ENCODE measurements at regions not wholly inside any gene's neighbourhood (a gene's known extent, or its start where the extent isn't known, plus 50 kb on each side); places are given as distances from the start of the nearest gene placed in this dataset.
"Not testable (repeated sequence)": the region's sequence is repeated elsewhere in the genome, so short reads cannot be mapped to it uniquely, and the experiment has no call there.

GRCh38 chr6:15001326-15001910, 244.5 kb upstream of the JARID2 start:
- DNase-seq: no peak

GRCh38 chr6:15008269-15008668, 237.6 kb upstream of the JARID2 start:
- no peak for DNase-seq

DNA sequence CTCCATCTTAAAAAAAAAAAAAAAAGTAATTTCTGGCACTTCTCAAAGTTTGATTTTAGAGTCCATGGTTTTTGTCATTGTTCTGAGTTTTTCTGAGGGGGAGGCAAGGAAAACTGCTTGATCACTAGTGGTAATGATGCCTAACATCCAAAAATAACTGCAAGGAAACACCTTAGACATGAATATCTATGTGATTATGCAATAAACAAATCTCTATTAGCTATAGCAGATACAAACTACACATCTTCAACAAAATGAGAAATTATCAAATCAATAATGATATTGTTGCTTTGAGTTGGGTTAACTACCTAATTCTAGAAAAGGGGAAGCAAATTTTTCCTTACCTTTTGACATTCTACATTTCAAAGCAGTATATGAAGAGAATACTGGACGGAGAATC, 230.9 kb upstream of the JARID2 start:
- DNase-seq: no peak

- DNase-seq: no peak
Observed at GRCh38 chr6:15016813-15017212, 229.1 kb upstream of the JARID2 start.

GRCh38 chr6:15017261-15017660, 228.6 kb upstream of the JARID2 start:
- DNase-seq: no peak

- DNase-seq: no peak
Observed at GRCh38 chr6:15017803-15018202, 228.1 kb upstream of the JARID2 start.

DNA sequence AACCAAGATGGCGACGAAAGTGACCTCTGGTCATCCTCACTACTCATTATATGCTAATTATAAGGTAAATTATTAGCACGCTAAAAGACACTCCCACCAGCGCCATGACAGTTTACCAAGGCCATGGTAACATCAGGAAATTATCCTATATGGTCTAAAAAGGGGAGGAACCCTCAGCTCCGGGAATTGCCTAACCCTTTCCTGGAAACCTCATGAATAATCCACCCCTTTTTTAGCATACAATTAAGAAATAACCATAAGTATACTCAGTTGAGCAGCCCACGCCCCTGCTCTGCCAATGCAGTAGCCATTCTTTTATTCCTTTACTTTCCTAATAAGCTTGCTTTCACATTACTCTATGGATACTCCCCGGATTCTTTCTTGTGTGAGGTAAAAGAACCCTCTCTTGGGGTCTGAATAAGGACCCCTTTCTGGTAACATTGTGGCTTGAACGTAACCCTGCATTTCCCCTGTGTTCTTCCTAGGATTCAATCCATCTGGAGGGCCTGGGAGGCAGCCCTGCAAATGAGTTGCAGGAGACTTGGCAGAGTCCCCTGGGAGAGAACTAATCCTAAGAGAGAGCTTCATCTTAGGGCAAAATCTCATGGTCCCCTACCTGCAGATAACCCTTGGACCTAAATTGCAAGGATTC, 225.6 kb upstream of the JARID2 start:
- DNase-seq: no peak

DNA sequence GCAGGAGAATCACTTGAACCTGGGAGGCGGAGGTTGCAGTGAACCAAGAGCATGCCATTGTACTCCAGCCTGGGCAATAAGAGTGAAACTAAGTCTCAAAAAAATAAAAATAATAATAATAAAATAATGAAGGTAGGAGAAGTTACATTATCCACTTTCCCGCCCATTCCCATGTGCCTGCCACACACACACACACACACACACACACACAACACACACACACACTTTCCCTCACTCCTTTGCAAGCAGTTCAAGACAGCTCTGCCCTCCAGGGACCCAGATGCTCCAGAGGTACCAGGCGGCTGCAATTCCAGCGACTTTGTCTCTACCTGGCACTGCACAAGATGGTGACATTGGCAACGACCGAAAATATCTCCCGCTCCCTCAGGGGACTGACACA, 224.8 kb upstream of the JARID2 start:
- DNase-seq: no peak

DNA sequence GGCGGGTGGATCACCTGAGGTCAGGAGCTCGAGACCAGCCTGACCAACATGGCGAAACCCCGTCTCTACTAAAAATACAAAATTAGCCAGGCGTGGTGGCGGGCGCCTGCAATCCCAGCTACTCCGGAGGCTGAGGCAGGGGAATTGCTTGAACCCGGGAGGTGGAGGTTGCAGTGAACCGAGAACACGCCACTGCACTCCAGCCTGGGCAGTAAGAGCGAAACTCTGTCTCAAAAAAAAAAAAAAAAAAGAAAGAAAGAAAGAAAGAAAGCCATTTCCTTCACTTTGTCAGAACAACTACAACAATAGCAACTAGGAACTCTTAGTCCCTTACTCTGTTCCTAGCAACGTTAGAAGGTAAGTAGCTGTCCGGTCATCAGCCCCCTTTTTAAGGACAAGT, 222.9 kb upstream of the JARID2 start:
- not testable (repeated sequence) for DNase-seq

- DNase-seq: no peak
Observed at GRCh38 chr6:15023448-15023847, 222.4 kb upstream of the JARID2 start.

GRCh38 chr6:15025446-15025845, 220.4 kb upstream of the JARID2 start:
- DNase-seq: no peak

- DNase-seq: no peak
Observed at GRCh38 chr6:15026832-15027231, 219.0 kb upstream of the JARID2 start.

- DNase-seq: no peak
Observed at GRCh38 chr6:15027472-15027871, 218.4 kb upstream of the JARID2 start.

- no peak for DNase-seq
Observed at GRCh38 chr6:15032015-15032414, 213.9 kb upstream of the JARID2 start.

GRCh38 chr6:15033850-15034203, 212.0 kb upstream of the JARID2 start:
- no peak for DNase-seq

GRCh38 chr6:15036690-15037245, 209.1 kb upstream of the JARID2 start:
- no peak for DNase-seq

DNA sequence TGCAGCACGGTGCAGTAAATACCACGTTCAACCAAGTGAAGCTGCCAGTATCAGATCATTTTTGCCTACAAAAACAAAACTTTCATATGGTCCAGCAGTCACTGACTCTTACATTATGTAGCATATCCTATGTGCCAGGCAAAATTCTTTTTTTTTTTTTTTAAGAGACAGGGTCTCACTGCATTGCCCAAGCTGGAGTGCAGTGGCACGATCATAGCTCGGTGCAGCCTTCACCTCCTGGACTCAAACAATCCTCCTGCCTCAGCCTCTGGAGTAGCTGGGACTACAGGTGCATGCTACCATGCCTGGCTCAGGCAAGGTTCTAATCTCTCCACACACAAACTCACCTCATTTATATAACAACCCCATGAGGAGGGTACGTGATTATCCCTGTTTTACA, 208.6 kb upstream of the JARID2 start:
- no peak for DNase-seq

DNA sequence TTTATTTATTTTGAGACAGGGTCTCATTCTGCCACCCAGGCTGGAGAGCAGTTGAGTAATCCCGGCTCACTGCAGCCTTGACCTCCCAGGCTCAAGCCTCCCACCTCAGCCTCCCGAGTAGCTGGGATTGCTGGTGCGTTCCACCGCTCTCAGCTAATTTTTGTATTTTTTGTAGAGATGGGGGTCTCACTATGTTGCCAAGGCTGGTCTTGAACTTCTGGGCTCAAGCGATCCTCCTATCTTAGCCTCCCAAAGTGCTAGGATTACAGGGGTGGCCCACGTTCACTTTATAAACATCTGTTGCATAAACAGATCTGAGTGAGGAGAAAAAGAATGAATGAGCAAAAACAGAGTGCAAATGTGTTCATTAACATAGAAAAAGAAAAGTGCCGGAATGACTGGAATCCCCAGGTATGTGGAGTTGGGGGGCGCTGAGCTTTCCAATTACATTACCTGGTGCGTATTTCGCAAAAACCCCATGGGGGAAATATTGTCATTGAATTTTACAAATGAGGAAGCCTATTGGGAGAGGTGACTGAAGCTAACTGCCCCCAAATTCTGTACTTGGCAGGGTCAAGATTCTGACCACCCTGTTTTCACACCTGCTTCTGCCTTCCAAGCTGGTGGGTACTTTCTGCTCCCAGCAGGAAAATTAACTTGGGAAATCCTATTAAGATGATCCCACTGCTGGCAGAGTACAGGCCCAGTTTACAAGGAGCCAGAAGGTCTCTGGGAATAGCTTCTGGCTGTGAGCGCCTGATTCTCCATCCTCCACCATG, 207.7 kb upstream of the JARID2 start:
- no peak for DNase-seq

DNA sequence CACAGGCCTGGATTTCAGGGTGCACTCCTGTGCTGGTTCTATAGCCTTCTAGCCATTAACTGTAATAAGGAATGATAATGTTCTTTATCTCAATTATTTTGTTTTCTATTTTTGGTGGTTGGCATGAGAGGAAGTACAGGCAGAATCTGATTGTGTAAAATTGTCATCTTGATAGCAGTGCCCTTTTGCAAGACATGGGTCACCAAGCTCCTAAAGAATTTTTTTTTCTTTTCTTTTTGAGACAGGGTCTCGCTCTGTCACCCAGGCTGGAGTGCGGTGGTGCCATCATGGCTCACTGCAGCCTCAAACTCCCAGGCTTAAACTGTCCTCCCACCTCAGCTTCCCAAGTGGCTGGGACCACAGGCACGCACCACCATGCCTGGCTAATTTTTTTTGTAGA, 206.7 kb upstream of the JARID2 start:
- DNase-seq: no peak

DNA sequence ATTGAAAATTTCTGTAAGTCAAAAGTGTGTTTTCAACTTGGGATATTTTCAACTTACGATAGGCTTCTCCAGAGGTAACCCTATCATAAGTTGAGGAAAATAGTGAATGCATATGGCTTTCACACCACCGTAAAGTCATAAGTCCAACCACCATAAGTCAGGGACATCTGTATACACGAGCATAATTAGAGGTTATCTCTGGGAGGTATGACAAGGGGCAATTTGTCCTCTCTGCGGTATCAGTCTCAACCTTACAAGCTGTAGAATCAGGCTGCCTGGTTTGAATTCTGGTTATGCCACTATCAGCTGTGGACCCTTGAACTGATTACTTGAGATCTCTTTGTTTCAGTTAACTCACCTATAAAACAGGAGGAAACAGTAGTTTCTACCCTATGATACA, 202.9 kb upstream of the JARID2 start:
- DNase-seq: no peak

- no peak for DNase-seq
Observed at GRCh38 chr6:15044146-15044882, 201.6 kb upstream of the JARID2 start.

DNA sequence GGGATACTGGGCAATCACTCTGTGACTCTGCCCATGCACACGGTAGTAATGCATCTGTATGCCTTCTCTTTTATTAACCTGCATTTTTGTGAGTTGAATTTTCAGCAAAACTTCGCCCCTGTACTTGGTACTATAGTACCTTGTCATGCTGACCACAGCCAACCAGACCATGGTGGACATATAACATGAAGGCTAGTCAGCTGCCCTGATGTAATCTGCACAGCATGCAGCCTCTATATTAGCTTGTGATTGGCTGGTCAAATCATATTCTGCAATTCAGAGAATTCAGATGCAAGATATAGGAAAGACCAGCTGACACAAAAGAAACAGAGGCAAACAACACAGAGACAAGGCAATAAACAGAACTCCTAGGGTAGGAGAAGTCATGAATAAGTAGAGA, 200.9 kb upstream of the JARID2 start:
- no peak for DNase-seq

GRCh38 chr6:15046751-15047150, 199.1 kb upstream of the JARID2 start:
- no peak for DNase-seq

Data from SW 1271 (cell line).